HepG2 (cell line): ENCODE measurements at regions not wholly inside any gene's neighbourhood (a gene's known extent, or its start where the extent isn't known, plus 50 kb on each side); places are given as distances from the start of the nearest gene placed in this dataset.

ENCODE experiments used
- CTCF ChIP-seq: sonication (generic); formaldehyde crosslinking; IDR thresholded peaks from 2 replicates; pipeline ENCODE4 v1.5.0; 2020; ENCODE audit warnings: mild to moderate bottlenecking, missing genetic modification reagents, moderate library complexity
- NFRKB ChIP-seq: fragments of 450-650 bp; IDR thresholded peaks from 2 replicates; pipeline ENCODE4 v1.6.1; 2017
- PHF8 ChIP-seq: sonication (generic); formaldehyde crosslinking; IDR thresholded peaks from 2 replicates; pipeline ENCODE4 v1.5.0; 2020; ENCODE audit warnings: missing genetic modification reagents
- SOX6 ChIP-seq, 2 experiments: fragments of 450-650 bp in 1 of 2; sonication (generic) in 1 of 2; formaldehyde crosslinking in 1 of 2; IDR thresholded peaks; 2 replicates each; pipeline versions ENCODE4 v1.4.0 to v1.6.1; 2017 to 2020; ENCODE audit warnings: antibody characterized with exemption in 1 of 2, mild to moderate bottlenecking in 1 of 2, missing genetic modification reagents in 1 of 2
- SSRP1 ChIP-seq: IDR thresholded peaks from 2 replicates; pipeline ENCODE4 v1.6.1; 2016; ENCODE audit warnings: control low read depth

GRCh38 chr5:4479426-4479825 is 660.7 kb upstream of the ADAMTS16 start:
- no peak for TF ChIP-seq PHF8 (CRISPR knock-in tag)
- TF ChIP-seq CTCF (CRISPR knock-in tag): no peak
- TF ChIP-seq SOX6 (IDR thresholded peaks at IDR 0.05): no peak
- no peak for TF ChIP-seq SOX6 (CRISPR knock-in tag; IDR thresholded peaks at IDR 0.05)
- TF ChIP-seq NFRKB: no peak
- no peak for TF ChIP-seq SSRP1 (CRISPR knock-in tag)
